ENCODE measurements at regions not wholly inside any gene's neighbourhood (a gene's known extent, or its start where the extent isn't known, plus 50 kb on each side); places are given as distances from the start of the nearest gene placed in this dataset.
A peak's percentile ranks its signal among the peaks of the same experiment; 100 is the strongest.
"Not testable (repeated sequence)": the region's sequence is repeated elsewhere in the genome, so short reads cannot be mapped to it uniquely, and the experiment has no call there.

DNA sequence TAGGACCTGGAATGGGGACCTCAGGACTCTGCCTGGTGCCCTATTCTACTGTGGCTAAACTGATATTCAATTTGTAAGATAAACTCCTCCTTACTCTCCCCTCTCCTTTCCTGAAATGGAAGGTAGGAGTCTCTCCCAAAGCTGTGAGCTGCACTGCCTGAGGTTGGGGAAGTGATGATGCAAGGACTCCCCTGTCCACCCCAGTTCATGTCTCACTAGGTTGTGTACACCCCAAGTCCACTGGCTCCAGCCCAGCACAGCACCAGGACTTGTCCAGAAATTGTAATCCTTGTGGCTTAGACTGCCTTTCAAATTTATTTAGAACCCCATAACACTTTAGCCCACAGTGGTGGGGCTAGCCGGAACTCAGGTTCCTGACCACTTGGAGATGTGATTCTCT, 247.2 kb upstream of the CTBP2 start:
- TF ChIP-seq ZFX (IDR thresholded peaks at IDR 0.05): no peak
- TF ChIP-seq, protein P1, sequence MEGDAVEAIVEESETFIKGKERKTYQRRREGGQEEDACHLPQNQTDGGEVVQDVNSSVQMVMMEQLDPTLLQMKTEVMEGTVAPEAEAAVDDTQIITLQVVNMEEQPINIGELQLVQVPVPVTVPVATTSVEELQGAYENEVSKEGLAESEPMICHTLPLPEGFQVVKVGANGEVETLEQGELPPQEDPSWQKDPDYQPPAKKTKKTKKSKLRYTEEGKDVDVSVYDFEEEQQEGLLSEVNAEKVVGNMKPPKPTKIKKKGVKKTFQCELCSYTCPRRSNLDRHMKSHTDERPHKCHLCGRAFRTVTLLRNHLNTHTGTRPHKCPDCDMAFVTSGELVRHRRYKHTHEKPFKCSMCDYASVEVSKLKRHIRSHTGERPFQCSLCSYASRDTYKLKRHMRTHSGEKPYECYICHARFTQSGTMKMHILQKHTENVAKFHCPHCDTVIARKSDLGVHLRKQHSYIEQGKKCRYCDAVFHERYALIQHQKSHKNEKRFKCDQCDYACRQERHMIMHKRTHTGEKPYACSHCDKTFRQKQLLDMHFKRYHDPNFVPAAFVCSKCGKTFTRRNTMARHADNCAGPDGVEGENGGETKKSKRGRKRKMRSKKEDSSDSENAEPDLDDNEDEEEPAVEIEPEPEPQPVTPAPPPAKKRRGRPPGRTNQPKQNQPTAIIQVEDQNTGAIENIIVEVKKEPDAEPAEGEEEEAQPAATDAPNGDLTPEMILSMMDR (conservative IDR thresholded peaks at IDR 0.05): no peak
- peak overlapping the region; percentile 61 for H3K27ac ChIP-seq

DNA sequence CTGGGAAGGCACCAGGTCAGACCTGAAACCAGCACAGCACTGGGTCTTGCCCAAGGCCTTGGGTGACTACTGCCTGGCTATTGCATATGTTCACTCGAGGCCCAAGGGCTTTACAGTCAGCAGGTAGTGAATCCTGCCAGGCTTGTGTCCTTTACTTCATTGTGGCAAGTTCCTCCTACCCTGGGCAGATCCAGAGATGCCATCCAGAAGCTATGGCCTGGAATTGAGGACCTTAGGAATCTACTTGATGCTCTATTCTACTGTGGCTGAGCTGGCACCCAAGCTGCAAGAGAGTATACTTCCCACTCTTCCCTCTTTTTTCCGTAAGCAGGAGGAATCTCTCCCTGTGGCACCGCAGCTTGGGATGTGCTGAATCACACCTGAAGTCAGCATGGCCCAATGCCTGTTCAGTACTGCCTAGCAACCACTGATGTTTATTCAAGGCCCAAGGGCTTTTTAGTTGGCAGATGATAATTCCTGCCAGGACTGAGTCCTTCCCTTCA, 246.7 kb upstream of the CTBP2 start:
- TF ChIP-seq, protein P1 (conservative IDR thresholded peaks at IDR 0.05): no peak
- no peak for TF ChIP-seq ZFX (IDR thresholded peaks at IDR 0.05)
- peak overlapping the region; percentile 61 for H3K27ac ChIP-seq

DNA sequence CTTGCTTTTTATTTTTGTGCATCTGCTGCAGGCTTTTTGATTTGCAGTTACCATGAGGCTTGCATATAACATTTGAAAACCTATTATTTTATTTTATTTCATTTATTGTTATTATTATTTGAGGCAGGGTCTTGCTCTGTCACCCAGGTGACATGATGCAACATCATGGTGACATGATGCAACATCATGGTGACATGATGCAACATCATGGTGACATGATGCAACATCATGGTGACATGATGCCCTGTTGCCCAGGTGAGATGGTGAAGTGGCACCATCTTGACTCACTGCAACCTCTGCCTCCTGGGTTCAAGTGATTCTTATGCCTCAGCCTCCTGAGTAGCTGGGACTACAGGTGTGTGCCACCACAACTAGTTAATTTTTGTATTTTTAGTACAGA, 244.5 kb upstream of the CTBP2 start:
- H3K27ac ChIP-seq: not testable (repeated sequence)

DNA sequence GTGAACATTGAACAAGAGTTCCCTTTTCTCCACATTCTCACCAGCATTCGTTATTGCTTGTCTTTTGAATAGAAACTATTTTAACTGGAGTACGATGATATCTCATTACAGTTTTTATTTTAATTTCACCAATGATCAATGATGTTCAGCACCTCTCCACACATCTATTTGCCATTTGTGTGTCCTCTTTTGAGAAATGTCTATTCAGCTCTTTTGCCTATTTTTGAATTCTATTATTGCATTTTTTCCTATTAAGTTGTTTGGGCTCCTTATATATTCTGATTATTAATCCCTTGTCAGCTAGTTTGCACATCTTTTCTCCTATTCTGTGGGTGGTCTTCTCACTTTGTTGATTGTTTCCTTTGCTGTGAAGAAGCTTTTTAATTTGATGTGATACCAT, 241.1 kb upstream of the CTBP2 start:
- H3K27ac ChIP-seq: no peak overlapping the region
- TF ChIP-seq, protein P1 (conservative IDR thresholded peaks at IDR 0.05): no peak
- no peak for TF ChIP-seq ZFX (IDR thresholded peaks at IDR 0.05)

DNA sequence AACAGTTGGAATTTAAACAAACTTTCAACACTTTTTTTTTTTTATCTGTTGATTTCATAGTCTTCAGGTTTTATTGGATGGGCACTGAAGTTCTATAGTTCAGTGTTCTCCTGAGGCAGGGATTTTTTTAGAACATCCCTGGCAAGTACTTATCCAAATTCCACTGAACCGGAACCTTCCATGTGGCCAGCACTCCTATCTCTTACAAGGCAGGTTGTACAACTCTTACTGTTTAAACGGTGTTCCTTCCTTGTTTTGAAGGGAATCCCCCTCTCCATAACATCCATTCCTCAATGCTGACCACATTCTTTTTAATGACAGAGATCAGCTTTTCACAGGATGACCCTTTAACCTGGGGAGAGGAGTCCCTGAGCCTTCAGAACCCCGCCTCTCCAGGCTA, 238.9 kb upstream of the CTBP2 start:
- H3K27ac ChIP-seq: peak overlapping the region; percentile 37; the same call in 1 of the 2 replicates
- no peak for TF ChIP-seq ZFX (IDR thresholded peaks at IDR 0.05)
- TF ChIP-seq, protein P1 (conservative IDR thresholded peaks at IDR 0.05): no peak

DNA sequence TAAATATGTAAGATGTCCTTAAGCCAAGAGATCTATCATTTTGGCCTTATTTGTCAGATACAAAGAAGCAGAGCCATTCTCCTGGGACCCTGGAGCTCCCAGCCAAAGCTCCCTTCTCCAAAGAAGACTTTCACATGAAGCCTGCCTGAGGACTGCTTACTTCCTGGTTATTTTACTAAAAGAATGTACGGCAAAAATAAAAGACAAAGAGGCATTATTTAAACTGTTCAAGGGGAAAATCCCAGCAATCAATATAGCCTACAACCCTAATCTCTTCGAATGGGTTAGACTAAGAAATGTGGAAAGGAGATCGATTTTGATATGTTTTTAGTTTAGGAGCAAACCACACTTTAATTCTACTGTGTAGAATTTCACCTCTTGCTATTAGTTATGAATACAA, 237.9 kb upstream of the CTBP2 start:
- TF ChIP-seq, protein P1 (conservative IDR thresholded peaks at IDR 0.05): no peak
- TF ChIP-seq ZFX (IDR thresholded peaks at IDR 0.05): no peak
- no peak overlapping the region for H3K27ac ChIP-seq

DNA sequence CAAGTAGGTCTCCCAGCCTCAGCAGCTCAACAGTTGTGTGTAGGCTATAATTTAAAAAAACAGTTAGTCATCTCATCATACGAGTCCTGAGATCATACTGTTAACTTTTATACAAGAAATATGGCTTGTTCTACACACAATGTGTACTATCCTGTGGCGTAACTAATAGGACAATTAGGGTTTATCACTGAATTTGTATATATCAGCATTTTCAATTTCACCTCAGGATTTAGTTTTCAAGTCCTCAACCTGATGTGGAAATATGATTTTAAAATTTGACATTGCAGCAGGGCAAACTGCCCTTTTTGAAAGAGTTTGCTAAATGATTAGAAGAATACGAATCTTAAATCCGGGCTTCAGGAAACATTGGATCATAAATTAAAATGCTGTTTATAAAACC, 237.2 kb upstream of the CTBP2 start:
- no peak overlapping the region for H3K27ac ChIP-seq
- TF ChIP-seq, protein P1 (conservative IDR thresholded peaks at IDR 0.05): no peak
- no peak for TF ChIP-seq ZFX (IDR thresholded peaks at IDR 0.05)

DNA sequence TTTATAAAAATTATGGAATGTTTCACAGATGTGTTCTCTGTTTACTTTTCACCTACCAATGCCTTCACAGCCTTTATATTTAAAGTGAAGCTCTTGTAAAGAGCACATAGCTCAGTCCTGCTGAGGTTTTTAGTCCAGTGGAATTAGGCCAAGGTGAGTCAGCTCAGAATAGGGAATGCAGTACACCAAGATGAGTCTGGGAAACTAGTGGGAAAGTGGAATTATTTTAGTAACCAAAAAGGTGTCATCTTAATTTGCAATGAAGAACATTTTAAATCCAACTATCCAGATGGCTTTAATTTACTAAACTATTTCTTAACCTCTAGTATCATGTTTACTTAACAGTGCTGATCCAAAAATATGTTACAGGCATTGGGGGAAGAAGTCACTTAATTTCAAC, 236.3 kb upstream of the CTBP2 start:
- H3K27ac ChIP-seq: no peak overlapping the region
- no peak for TF ChIP-seq ZFX (IDR thresholded peaks at IDR 0.05)
- TF ChIP-seq, protein P1 (conservative IDR thresholded peaks at IDR 0.05): no peak
